ENCODE measurements at regions not wholly inside any gene's neighbourhood (a gene's known extent, or its start where the extent isn't known, plus 50 kb on each side); places are given as distances from the start of the nearest gene placed in this dataset.

DNA sequence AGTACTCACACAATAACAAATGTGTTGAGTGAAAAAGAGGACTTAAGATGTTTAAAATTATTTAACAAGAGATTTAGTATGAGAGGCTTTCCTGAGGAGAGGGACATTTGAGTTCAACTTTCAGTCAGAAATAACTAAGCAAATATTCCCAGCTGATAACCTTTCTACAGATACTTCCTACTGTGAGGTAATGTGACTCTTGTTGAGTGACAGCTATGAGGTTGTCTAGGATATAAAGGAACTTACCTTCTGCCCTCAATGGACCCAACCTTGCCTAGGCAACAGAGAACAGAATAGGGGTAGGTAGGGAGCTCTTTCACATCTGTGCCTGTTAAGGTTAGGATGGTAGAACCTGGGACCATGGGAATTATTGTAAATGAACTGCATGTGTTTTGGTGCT, 54.7 kb downstream of the GLUD2 start:
- H3K4me3 ChIP-seq, result no peak overlapping the region
- DNase-seq, result no peak
- TF ChIP-seq, protein P1, sequence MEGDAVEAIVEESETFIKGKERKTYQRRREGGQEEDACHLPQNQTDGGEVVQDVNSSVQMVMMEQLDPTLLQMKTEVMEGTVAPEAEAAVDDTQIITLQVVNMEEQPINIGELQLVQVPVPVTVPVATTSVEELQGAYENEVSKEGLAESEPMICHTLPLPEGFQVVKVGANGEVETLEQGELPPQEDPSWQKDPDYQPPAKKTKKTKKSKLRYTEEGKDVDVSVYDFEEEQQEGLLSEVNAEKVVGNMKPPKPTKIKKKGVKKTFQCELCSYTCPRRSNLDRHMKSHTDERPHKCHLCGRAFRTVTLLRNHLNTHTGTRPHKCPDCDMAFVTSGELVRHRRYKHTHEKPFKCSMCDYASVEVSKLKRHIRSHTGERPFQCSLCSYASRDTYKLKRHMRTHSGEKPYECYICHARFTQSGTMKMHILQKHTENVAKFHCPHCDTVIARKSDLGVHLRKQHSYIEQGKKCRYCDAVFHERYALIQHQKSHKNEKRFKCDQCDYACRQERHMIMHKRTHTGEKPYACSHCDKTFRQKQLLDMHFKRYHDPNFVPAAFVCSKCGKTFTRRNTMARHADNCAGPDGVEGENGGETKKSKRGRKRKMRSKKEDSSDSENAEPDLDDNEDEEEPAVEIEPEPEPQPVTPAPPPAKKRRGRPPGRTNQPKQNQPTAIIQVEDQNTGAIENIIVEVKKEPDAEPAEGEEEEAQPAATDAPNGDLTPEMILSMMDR (IDR thresholded peaks at IDR 0.05; ENCODE audit: borderline replicate concordance), result no peak
- H3K4me1 ChIP-seq, result no peaks in the 10 kb centered on the region
- H3K36me3 ChIP-seq, result no peaks in the 10 kb centered on the region
- H3K9me3 ChIP-seq (replicated peaks), result no peaks in the 10 kb centered on the region
- H3K27ac ChIP-seq (replicated peaks), result no peak overlapping the region
- no peaks in the 10 kb centered on the region for H3K27me3 ChIP-seq (ENCODE audit: low read depth)
- intact Hi-C loops (cut with micrococcal nuclease), result no loop called here

DNA sequence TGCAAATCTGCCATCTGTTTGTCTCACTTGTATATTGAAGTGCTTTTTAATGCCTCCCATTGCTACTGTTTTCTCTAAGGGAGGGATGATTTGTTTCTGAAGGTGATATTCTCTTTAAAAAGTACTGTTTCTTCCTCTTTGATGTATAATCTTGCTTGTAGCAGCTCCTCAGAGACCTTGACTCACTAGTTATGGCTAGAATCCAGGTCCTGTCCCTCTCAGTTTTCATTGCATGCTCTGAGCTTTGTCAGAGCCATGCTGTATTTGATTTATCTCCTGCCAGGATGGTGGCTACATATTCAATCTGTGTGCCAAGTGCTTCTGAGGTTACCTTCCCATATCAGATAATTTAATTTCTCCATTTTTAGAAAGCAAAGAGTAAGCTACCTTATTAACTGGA, 56.0 kb downstream of the GLUD2 start:
- Histone ChIP-seq H3K4me1 (no peaks in the 10 kb centered on the region), H3K4me3 (no peak overlapping the region), H3K27me3 (ENCODE audit: low read depth) (no peaks in the 10 kb centered on the region), H3K9me3 (replicated peaks) (no peaks in the 10 kb centered on the region), H3K36me3 (no peaks in the 10 kb centered on the region), H3K27ac (replicated peaks) (no peak overlapping the region)
- intact Hi-C loops (cut with micrococcal nuclease), result no loop called here
- TF ChIP-seq, protein P1 (IDR thresholded peaks at IDR 0.05; ENCODE audit: borderline replicate concordance), result no peak
- DNase-seq, result no peak

DNA sequence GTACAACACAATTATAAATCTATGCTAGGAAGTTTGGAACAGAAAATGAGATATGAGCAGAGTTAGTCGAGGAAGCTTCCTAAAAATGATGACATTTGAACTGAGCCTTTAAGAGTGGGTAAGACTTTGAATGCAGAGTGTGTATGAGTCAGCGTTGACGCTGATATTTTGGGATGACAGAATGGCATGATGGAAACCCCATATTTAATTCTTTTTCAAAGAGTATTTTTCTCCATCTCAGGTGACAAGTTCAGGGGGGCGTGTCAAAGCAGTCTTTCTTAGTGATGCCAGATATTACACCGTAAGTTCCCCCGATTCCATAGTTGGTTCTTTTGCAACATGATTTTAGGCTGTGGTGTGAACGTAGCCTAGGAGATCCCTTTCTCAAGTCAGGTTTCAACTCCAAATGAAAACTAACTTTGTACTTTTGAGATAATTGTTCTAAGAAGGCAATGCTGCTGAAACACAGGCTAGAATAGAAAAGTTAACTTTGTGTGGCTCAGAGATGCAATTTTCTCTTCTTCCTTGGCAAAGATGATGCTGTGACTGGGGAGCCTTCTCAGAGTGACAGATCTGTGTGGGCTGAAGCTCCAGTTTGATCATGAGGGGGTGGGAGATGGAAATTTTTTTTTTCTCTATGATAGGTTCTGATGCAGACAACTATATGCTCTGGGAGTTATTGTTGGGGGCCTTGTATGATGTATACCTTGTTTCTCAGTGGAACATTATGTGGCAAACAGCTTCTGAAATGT, 59.2 kb downstream of the GLUD2 start:
- Histone ChIP-seq H3K9me3 (replicated peaks) (no peaks in the 10 kb centered on the region), H3K36me3 (no peaks in the 10 kb centered on the region), H3K4me3 (no peak overlapping the region), H3K27me3 (ENCODE audit: low read depth) (no peaks in the 10 kb centered on the region), H3K4me1 (no peaks in the 10 kb centered on the region), H3K27ac (replicated peaks) (no peak overlapping the region)
- DNase-seq, result no peak
- TF ChIP-seq, protein P1 (IDR thresholded peaks at IDR 0.05; ENCODE audit: borderline replicate concordance), result no peak
- intact Hi-C loops (cut with micrococcal nuclease), result no loop called here

DNA sequence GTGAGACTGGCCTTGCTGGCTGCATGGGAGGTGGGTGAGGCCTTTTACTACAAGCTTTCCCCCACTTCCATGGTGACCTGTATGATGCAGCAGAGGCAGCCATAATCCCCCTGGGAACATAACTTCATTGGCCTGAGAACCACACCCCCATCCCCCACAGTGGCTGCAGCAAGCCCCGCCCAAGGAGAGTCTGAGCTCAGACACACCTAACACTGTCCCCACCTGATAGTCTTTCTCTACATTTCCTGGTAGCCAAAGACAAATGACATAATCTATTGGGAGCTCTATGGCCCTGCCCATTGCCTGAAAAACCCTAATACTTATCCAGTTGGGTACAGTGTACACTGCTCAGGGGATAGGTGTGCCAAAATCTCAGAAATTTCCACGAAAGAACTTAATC, 62.6 kb downstream of the GLUD2 start:
- Histone ChIP-seq H3K27me3 (ENCODE audit: low read depth) (no peaks in the 10 kb centered on the region), H3K9me3 (replicated peaks) (no peaks in the 10 kb centered on the region), H3K4me3 (no peak overlapping the region), H3K27ac (replicated peaks) (no peak overlapping the region), H3K4me1 (no peaks in the 10 kb centered on the region), H3K36me3 (no peaks in the 10 kb centered on the region)
- TF ChIP-seq, protein P1 (IDR thresholded peaks at IDR 0.05; ENCODE audit: borderline replicate concordance), result no peak
- DNase-seq, result no peak
- intact Hi-C loops (cut with micrococcal nuclease), result no loop called here

DNA sequence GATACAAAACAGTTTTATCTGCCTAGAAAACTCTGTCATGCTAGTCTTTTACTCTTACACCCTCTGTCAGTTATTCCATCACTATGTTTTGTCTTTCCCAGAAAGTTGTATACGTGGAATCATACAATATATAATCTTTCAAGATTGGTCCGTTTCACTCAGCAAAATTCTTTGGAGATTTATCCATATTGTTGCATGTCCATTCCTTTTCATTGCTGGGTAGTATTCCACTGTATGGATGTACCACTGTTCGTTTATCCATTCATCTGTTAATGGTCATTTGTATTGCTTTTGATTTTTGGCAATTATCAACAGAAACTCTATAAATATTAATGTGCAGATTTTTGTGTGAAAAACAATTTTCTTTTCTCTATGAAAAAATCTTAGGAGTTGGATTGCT, 63.1 kb downstream of the GLUD2 start:
- H3K27me3 ChIP-seq (ENCODE audit: low read depth), result no peaks in the 10 kb centered on the region
- no peaks in the 10 kb centered on the region for H3K4me1 ChIP-seq
- no peaks in the 10 kb centered on the region for H3K36me3 ChIP-seq
- no peak overlapping the region for H3K4me3 ChIP-seq
- intact Hi-C loops (cut with micrococcal nuclease), result no loop called here
- H3K9me3 ChIP-seq (replicated peaks), result no peaks in the 10 kb centered on the region
- no peak for DNase-seq
- H3K27ac ChIP-seq (replicated peaks), result no peak overlapping the region
- TF ChIP-seq, protein P1 (IDR thresholded peaks at IDR 0.05; ENCODE audit: borderline replicate concordance), result no peak

Measured in left ventricle myocardium inferior (tissue), 1 donor.